WTC11 (cell line): ENCODE measurements at regions not wholly inside any gene's neighbourhood (a gene's known extent, or its start where the extent isn't known, plus 50 kb on each side); places are given as distances from the start of the nearest gene placed in this dataset.

Experiments used
- ATAC-seq: fragments of 200-7000 bp; cut with Tn5 transposase; 2 replicates; pipeline ENCODE4 v1.10.0; 2021; ENCODE audit warnings: mild to moderate bottlenecking, moderate library complexity
- CTCF ChIA-PET: fragments of 300-600 bp; sonication (Branson Sonifier 250); formaldehyde crosslinking; loops from one replicate; lab custom pipeline; 2021; ENCODE audit warnings: antibody characterized with exemption; lab: Charles Lee
- POLR2A ChIA-PET: fragments of 350-600 bp; sonication (Branson Sonifier 250); formaldehyde crosslinking; loops from one replicate; lab custom pipeline; 2021; ENCODE audit warnings: antibody characterized with exemption; lab: Charles Lee
- DNase-seq: peaks from one replicate; pipeline ENCODE4 v3.0.0; 2021; ENCODE audit warnings: low spot score
- H3K27ac Mint-ChIP-seq: 2 replicates; pipeline ENCODE4 v1.8.0; 2021; ENCODE audit warnings: mixed read lengths
- H3K27me3 Mint-ChIP-seq: 2 replicates; pipeline ENCODE4 v1.8.0; 2021; ENCODE audit warnings: low read depth, mild to moderate bottlenecking, moderate library complexity, mixed read lengths
- H3K36me3 Mint-ChIP-seq: 2 replicates; pipeline ENCODE4 v1.8.0; 2021; ENCODE audit warnings: mixed read lengths
- H3K4me1 Mint-ChIP-seq: 2 replicates; pipeline ENCODE4 v1.8.0; 2022; ENCODE audit warnings: mixed read lengths
- H3K4me3 Mint-ChIP-seq: 2 replicates; pipeline ENCODE4 v1.8.0; 2021; ENCODE audit warnings: mild to moderate bottlenecking, moderate library complexity, mixed read lengths
- H3K9me3 Mint-ChIP-seq: 2 replicates; pipeline ENCODE4 v1.8.0; 2021; ENCODE audit warnings: mixed read lengths
- E2F4 ChIP-seq: sonication (generic); formaldehyde crosslinking; IDR thresholded peaks from 2 replicates; pipeline ENCODE4 v1.8.1; 2022; ENCODE audit warnings: low read depth, mild to moderate bottlenecking, moderate library complexity, missing genetic modification reagents, borderline replicate concordance
- EMX1 ChIP-seq: fragments of 250-450 bp; sonication (Bioruptor Pico); IDR thresholded peaks from 2 replicates; pipeline ENCODE4 v1.8.0; 2021; ENCODE audit warnings: mild to moderate bottlenecking
- FOXP1 ChIP-seq: sonication (generic); formaldehyde crosslinking; IDR thresholded peaks from 2 replicates; pipeline ENCODE4 v1.8.0; 2022; ENCODE audit warnings: missing genetic modification reagents, mild to moderate bottlenecking, moderate library complexity, borderline replicate concordance
- GABPB1 ChIP-seq: sonication (generic); formaldehyde crosslinking; IDR thresholded peaks from 2 replicates; pipeline ENCODE4 v1.8.1; 2023; ENCODE audit warnings: mild to moderate bottlenecking, missing genetic modification reagents
- NFYB ChIP-seq: sonication (generic); formaldehyde crosslinking; conservative IDR thresholded peaks from 2 replicates; pipeline ENCODE4 v1.8.0; 2022; ENCODE audit warnings: low read depth, missing genetic modification reagents
- NR2C2 ChIP-seq: sonication (generic); formaldehyde crosslinking; IDR thresholded peaks from 2 replicates; pipeline ENCODE4 v1.8.0; 2022; ENCODE audit warnings: mild to moderate bottlenecking, missing genetic modification reagents
- PRRX2 ChIP-seq: fragments of 250-450 bp; sonication (Bioruptor Pico); IDR thresholded peaks from 2 replicates; pipeline ENCODE4 v1.8.0; 2021; ENCODE audit warnings: mild to moderate bottlenecking
- RORB ChIP-seq: fragments of 250-450 bp; sonication (Bioruptor Pico); IDR thresholded peaks from 2 replicates; pipeline ENCODE4 v1.9.0; 2021; ENCODE audit warnings: mild to moderate bottlenecking
- SOX15 ChIP-seq: fragments of 250-450 bp; sonication (Bioruptor Pico); IDR thresholded peaks from 2 replicates; pipeline ENCODE4 v1.9.0; 2021; ENCODE audit warnings: mild to moderate bottlenecking
- TCF7 ChIP-seq: sonication (generic); formaldehyde crosslinking; IDR thresholded peaks from 2 replicates; pipeline ENCODE4 v1.8.0; 2022; ENCODE audit warnings: mild to moderate bottlenecking, low read depth, missing genetic modification reagents, moderate library complexity
- TEAD1 ChIP-seq: sonication (generic); formaldehyde crosslinking; IDR thresholded peaks from 2 replicates; pipeline ENCODE4 v1.8.0; 2022; ENCODE audit warnings: mild to moderate bottlenecking, missing genetic modification reagents
- ZNF263 ChIP-seq: sonication (generic); formaldehyde crosslinking; IDR thresholded peaks from 2 replicates; pipeline ENCODE4 v1.8.1; 2022; ENCODE audit warnings: low read depth, mild to moderate bottlenecking, moderate library complexity, missing genetic modification reagents
- ZNF317 ChIP-seq: sonication (generic); formaldehyde crosslinking; IDR thresholded peaks from 2 replicates; pipeline ENCODE4 v1.8.1; 2023; ENCODE audit warnings: low read depth, mild to moderate bottlenecking, moderate library complexity, missing genetic modification reagents, borderline replicate concordance
- ZNF416 ChIP-seq: fragments of 250-450 bp; sonication (Bioruptor Pico); IDR thresholded peaks from 2 replicates; pipeline ENCODE4 v1.9.0; 2021; ENCODE audit warnings: mild to moderate bottlenecking, inconsistent platforms
- ZNF671 ChIP-seq: fragments of 250-450 bp; sonication (Bioruptor Pico); IDR thresholded peaks from 2 replicates; pipeline ENCODE4 v1.8.0; 2021; ENCODE audit warnings: mild to moderate bottlenecking
- TF ChIP-seq, protein P1 (sequence below): sonication (generic); formaldehyde crosslinking; IDR thresholded peaks from 2 replicates; pipeline ENCODE4 v1.8.0; 2023; ENCODE audit warnings: missing genetic modification reagents, mild to moderate bottlenecking, borderline replicate concordance
- TF ChIP-seq, protein P2 (sequence below): sonication (generic); formaldehyde crosslinking; IDR thresholded peaks from 2 replicates; pipeline ENCODE4 v1.8.1; 2022; ENCODE audit warnings: mild to moderate bottlenecking, moderate library complexity, missing genetic modification reagents
- TF ChIP-seq, protein P3 (sequence below): sonication (generic); formaldehyde crosslinking; IDR thresholded peaks from 2 replicates; pipeline ENCODE4 v1.8.0; 2022; ENCODE audit warnings: mild to moderate bottlenecking, missing genetic modification reagents
- TF ChIP-seq, protein P4 (sequence below): sonication (generic); formaldehyde crosslinking; IDR thresholded peaks from 2 replicates; pipeline ENCODE4 v1.8.1; 2023; ENCODE audit warnings: mild to moderate bottlenecking, moderate library complexity, missing genetic modification reagents

GRCh38 chr14:78029601-78030372 lies 140.4 kb upstream of the NRXN3 start (continued):
- TF ChIP-seq ZNF317 (CRISPR knock-in tag) (no peak), EMX1 (no peak), TEAD1 (CRISPR knock-in tag) (peak; percentile 57; the same call in 1 of the 2 replicates), E2F4 (CRISPR knock-in tag) (no peak), NR2C2 (no peak)
- TF ChIP-seq, protein P1, sequence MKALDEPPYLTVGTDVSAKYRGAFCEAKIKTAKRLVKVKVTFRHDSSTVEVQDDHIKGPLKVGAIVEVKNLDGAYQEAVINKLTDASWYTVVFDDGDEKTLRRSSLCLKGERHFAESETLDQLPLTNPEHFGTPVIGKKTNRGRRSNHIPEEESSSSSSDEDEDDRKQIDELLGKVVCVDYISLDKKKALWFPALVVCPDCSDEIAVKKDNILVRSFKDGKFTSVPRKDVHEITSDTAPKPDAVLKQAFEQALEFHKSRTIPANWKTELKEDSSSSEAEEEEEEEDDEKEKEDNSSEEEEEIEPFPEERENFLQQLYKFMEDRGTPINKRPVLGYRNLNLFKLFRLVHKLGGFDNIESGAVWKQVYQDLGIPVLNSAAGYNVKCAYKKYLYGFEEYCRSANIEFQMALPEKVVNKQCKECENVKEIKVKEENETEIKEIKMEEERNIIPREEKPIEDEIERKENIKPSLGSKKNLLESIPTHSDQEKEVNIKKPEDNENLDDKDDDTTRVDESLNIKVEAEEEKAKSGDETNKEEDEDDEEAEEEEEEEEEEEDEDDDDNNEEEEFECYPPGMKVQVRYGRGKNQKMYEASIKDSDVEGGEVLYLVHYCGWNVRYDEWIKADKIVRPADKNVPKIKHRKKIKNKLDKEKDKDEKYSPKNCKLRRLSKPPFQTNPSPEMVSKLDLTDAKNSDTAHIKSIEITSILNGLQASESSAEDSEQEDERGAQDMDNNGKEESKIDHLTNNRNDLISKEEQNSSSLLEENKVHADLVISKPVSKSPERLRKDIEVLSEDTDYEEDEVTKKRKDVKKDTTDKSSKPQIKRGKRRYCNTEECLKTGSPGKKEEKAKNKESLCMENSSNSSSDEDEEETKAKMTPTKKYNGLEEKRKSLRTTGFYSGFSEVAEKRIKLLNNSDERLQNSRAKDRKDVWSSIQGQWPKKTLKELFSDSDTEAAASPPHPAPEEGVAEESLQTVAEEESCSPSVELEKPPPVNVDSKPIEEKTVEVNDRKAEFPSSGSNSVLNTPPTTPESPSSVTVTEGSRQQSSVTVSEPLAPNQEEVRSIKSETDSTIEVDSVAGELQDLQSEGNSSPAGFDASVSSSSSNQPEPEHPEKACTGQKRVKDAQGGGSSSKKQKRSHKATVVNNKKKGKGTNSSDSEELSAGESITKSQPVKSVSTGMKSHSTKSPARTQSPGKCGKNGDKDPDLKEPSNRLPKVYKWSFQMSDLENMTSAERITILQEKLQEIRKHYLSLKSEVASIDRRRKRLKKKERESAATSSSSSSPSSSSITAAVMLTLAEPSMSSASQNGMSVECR (CRISPR knock-in tag): no peak
- TF ChIP-seq, protein P2, sequence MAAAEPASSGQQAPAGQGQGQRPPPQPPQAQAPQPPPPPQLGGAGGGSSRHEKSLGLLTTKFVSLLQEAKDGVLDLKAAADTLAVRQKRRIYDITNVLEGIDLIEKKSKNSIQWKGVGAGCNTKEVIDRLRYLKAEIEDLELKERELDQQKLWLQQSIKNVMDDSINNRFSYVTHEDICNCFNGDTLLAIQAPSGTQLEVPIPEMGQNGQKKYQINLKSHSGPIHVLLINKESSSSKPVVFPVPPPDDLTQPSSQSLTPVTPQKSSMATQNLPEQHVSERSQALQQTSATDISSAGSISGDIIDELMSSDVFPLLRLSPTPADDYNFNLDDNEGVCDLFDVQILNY (CRISPR knock-in tag): 0 out of 2 replicates have a peak, but pooled peaks have one; percentile 19

GRCh38 chr14:78043349-78043748 lies 126.8 kb upstream of the NRXN3 start:
- no peak for ATAC-seq
- Mint-ChIP-seq H3K36me3 (no peaks in the 10 kb centered on the region), H3K27ac (no peak overlapping the region), H3K4me3 (no peak overlapping the region), H3K27me3 (no peaks in the 10 kb centered on the region; the same call in 1 of the 2 replicates), H3K4me1 (peaks cover 12% of the 10 kb centered on the region), H3K9me3 (peaks cover 12% of the 10 kb centered on the region)
- CTCF ChIA-PET: no interaction called here
- DNase-seq: no peak
- TF ChIP-seq NR2C2 (no peak), RORB (no peak), FOXP1 (CRISPR knock-in tag) (no peak), ZNF671 (CRISPR knock-in tag) (no peak), ZNF263 (CRISPR knock-in tag) (no peak), GABPB1 (CRISPR knock-in tag) (no peak), TCF7 (CRISPR knock-in tag) (no peak), SOX15 (CRISPR knock-in tag) (no peak), NFYB (CRISPR knock-in tag) (no peak), PRRX2 (CRISPR knock-in tag) (no peak), ZNF416 (CRISPR knock-in tag) (no peak)
- TF ChIP-seq, protein P3, sequence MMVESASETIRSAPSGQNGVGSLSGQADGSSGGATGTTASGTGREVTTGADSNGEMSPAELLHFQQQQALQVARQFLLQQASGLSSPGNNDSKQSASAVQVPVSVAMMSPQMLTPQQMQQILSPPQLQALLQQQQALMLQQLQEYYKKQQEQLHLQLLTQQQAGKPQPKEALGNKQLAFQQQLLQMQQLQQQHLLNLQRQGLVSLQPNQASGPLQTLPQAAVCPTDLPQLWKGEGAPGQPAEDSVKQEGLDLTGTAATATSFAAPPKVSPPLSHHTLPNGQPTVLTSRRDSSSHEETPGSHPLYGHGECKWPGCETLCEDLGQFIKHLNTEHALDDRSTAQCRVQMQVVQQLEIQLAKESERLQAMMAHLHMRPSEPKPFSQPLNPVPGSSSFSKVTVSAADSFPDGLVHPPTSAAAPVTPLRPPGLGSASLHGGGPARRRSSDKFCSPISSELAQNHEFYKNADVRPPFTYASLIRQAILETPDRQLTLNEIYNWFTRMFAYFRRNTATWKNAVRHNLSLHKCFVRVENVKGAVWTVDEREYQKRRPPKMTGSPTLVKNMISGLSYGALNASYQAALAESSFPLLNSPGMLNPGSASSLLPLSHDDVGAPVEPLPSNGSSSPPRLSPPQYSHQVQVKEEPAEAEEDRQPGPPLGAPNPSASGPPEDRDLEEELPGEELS (CRISPR knock-in tag): no peak
- TF ChIP-seq, protein P4, sequence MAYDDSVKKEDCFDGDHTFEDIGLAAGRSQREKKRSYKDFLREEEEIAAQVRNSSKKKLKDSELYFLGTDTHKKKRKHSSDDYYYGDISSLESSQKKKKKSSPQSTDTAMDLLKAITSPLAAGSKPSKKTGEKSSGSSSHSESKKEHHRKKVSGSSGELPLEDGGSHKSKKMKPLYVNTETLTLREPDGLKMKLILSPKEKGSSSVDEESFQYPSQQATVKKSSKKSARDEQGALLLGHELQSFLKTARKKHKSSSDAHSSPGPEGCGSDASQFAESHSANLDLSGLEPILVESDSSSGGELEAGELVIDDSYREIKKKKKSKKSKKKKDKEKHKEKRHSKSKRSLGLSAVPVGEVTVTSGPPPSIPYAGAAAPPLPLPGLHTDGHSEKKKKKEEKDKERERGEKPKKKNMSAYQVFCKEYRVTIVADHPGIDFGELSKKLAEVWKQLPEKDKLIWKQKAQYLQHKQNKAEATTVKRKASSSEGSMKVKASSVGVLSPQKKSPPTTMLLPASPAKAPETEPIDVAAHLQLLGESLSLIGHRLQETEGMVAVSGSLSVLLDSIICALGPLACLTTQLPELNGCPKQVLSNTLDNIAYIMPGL (CRISPR knock-in tag): no peak
- POLR2A ChIA-PET: no interaction called here
